Upper lobe of right lung (tissue), 1 donor: ENCODE measurements at regions not wholly inside any gene's neighbourhood (a gene's known extent, or its start where the extent isn't known, plus 50 kb on each side); places are given as distances from the start of the nearest gene placed in this dataset.

Experiments
- ATAC-seq: fragments of 200-7000 bp; cut with Tn5 transposase; one replicate; pipeline ENCODE4 v1.9.1; 2020; ENCODE audit warnings: mild to moderate bottlenecking, moderate library complexity
- DNase-seq: peaks from one replicate; pipeline ENCODE4 v3.0.0-alpha.2; 2020
- H3K27ac ChIP-seq: fragments of 200-600 bp; one replicate; pipeline ENCODE4 v1.8.0; 2022
- H3K27me3 ChIP-seq: fragments of 200-600 bp; one replicate; pipeline ENCODE4 v1.8.0; 2022; ENCODE audit warnings: mild to moderate bottlenecking
- H3K36me3 ChIP-seq: fragments of 200-600 bp; one replicate; pipeline ENCODE4 v1.8.0; 2022
- H3K4me1 ChIP-seq: fragments of 200-600 bp; one replicate; pipeline ENCODE4 v1.8.0; 2022
- H3K4me3 ChIP-seq: fragments of 200-600 bp; one replicate; pipeline ENCODE4 v1.8.0; 2022; ENCODE audit warnings: mild to moderate bottlenecking
- H3K9me3 ChIP-seq: fragments of 200-600 bp; one replicate; pipeline ENCODE4 v1.8.0; 2022
- intact Hi-C: fragments of 100-400 bp; cut with DNase I; formaldehyde crosslinking; loops from one replicate; pipeline ENCODE4 v1.11.0; 2022
- TF ChIP-seq, protein P1 (sequence below): fragments of 200-600 bp; IDR thresholded peaks from one replicate; pipeline ENCODE4 v1.8.0; 2022; ENCODE audit warnings: antibody characterized with exemption
- donor health status: DM: no; HTN: yes; CAD: no; lungs with severe emphysema.

GRCh38 chr3:35565048-35565447, 74.3 kb upstream of the ARPP21 start:
- ATAC-seq: no peak
- Histone ChIP-seq H3K27ac (no peak overlapping the region), H3K4me3 (no peak overlapping the region), H3K27me3 (no peaks in the 10 kb centered on the region), H3K36me3 (no peaks in the 10 kb centered on the region), H3K4me1 (no peaks in the 10 kb centered on the region), H3K9me3 (no peaks in the 10 kb centered on the region)
- TF ChIP-seq, protein P1, sequence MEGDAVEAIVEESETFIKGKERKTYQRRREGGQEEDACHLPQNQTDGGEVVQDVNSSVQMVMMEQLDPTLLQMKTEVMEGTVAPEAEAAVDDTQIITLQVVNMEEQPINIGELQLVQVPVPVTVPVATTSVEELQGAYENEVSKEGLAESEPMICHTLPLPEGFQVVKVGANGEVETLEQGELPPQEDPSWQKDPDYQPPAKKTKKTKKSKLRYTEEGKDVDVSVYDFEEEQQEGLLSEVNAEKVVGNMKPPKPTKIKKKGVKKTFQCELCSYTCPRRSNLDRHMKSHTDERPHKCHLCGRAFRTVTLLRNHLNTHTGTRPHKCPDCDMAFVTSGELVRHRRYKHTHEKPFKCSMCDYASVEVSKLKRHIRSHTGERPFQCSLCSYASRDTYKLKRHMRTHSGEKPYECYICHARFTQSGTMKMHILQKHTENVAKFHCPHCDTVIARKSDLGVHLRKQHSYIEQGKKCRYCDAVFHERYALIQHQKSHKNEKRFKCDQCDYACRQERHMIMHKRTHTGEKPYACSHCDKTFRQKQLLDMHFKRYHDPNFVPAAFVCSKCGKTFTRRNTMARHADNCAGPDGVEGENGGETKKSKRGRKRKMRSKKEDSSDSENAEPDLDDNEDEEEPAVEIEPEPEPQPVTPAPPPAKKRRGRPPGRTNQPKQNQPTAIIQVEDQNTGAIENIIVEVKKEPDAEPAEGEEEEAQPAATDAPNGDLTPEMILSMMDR: no peak
- intact Hi-C loops: no loop called here
- DNase-seq: no peak
